Endothelial cell of umbilical vein (primary cell): ENCODE measurements at regions not wholly inside any gene's neighbourhood (a gene's known extent, or its start where the extent isn't known, plus 50 kb on each side); places are given as distances from the start of the nearest gene placed in this dataset.

Source experiments
- BruUV-seq: library from RNA; stranded (reverse); fragments of 400-500 nt; replicated peaks from 2 replicates; lab custom pipeline; 2021; lab: Mats Ljungman, UMichigan
- CTCF ChIA-PET: fragments of 300-600, 350-600 bp; sonication (Branson Sonifier 250); formaldehyde crosslinking; loops from one replicate; lab custom pipeline; 2021; ENCODE audit warnings: antibody characterized with exemption, inconsistent platforms; lab: Charles Lee
- POLR2A ChIA-PET: fragments of 300-600, 350-600 bp; sonication (Branson Sonifier 250); formaldehyde crosslinking; loops from one replicate; lab custom pipeline; 2021; ENCODE audit warnings: antibody characterized with exemption, inconsistent platforms; lab: Charles Lee
- DNase-seq: peaks from one replicate; pipeline ENCODE4 v3.0.0-alpha.2; 2011; ENCODE audit warnings: low read depth, low spot score
- FAIRE-seq: peaks from 2 replicates; lab custom pipeline; 2011; peaks lifted over from hg19 to GRCh38; lab: Jason Lieb, UNC
- H2AFZ ChIP-seq: 2 replicates; pipeline ENCODE4 v1.6.0; 2012; ENCODE audit warnings: low read depth, low read length, control low read depth, inconsistent platforms
- H3K27ac ChIP-seq: 2 replicates; pipeline ENCODE4 v1.5.1; 2011; ENCODE audit warnings: low read depth, mild to moderate bottlenecking, control low read depth, low read length, moderate library complexity; ENCODE audit not compliant: insufficient read depth
- H3K27me3 ChIP-seq, 2 experiments: 2 replicates each; pipeline versions ENCODE4 v1.6.0 to v1.6.1; 2011; ENCODE audit warnings: low read length in 2 of 2, mixed read lengths in 1 of 2; ENCODE audit not compliant: control insufficient read depth in 2 of 2, insufficient read depth in 2 of 2
- H3K36me3 ChIP-seq, 2 experiments: 2 replicates in 1 of 2; 3 replicates in 1 of 2; pipeline ENCODE4 v1.5.1; 2011; ENCODE audit warnings: low read length in 2 of 2, mild to moderate bottlenecking in 1 of 2, moderate library complexity in 1 of 2; ENCODE audit not compliant: control insufficient read depth in 2 of 2, insufficient read depth in 2 of 2; ENCODE audit errors: extremely low read depth in 1 of 2
- H3K4me1 ChIP-seq: 3 replicates; pipeline ENCODE4 v1.5.1; 2011; ENCODE audit warnings: mild to moderate bottlenecking, low read length; ENCODE audit not compliant: control insufficient read depth, insufficient read depth; ENCODE audit errors: extremely low read depth
- H3K4me2 ChIP-seq: 2 replicates; pipeline ENCODE4 v1.6.1; 2011; ENCODE audit warnings: low read length, control low read depth, mixed read lengths; ENCODE audit not compliant: insufficient read depth
- H3K4me3 ChIP-seq, 3 experiments: fragments of 200-600 bp in 1 of 3; sonication (generic), shearing (Covaris generic) in 1 of 3; replicated peaks in 1 of 3; 2 replicates each; pipeline ENCODE4 v1.5.1; 2011 to 2016; ENCODE audit warnings: control low read depth in 3 of 3, low read length in 3 of 3, mild to moderate bottlenecking in 2 of 3, inconsistent platforms in 1 of 3, low read depth in 1 of 3, moderate library complexity in 1 of 3; ENCODE audit not compliant: insufficient read depth in 1 of 3
- H3K79me2 ChIP-seq: 2 replicates; pipeline ENCODE4 v1.6.0; 2012; ENCODE audit warnings: low read length, inconsistent platforms; ENCODE audit not compliant: control insufficient read depth, insufficient read depth
- H3K9ac ChIP-seq: replicated peaks from 2 replicates; pipeline ENCODE3; 2011; ENCODE audit warnings: low read length, control low read depth; ENCODE audit not compliant: insufficient read depth; ENCODE audit errors: extremely low read depth
- H3K9me1 ChIP-seq: replicated peaks from 3 replicates; pipeline ENCODE4 v1.6.0; 2011; ENCODE audit warnings: mild to moderate bottlenecking, low read length; ENCODE audit not compliant: control insufficient read depth, insufficient read depth; ENCODE audit errors: extremely low read depth
- H3K9me3 ChIP-seq: replicated peaks from 2 replicates; pipeline ENCODE4 v1.5.1; 2012; ENCODE audit warnings: low read length, inconsistent platforms; ENCODE audit not compliant: control insufficient read depth, insufficient read depth
- H4K20me1 ChIP-seq: replicated peaks from 2 replicates; pipeline ENCODE3; 2011; ENCODE audit warnings: mild to moderate bottlenecking, low read length; ENCODE audit not compliant: control insufficient read depth, insufficient read depth; ENCODE audit errors: extremely low read depth
- CTCF ChIP-seq, 2 donors: IDR thresholded peaks; 1 replicate in 1 of 2; 2 replicates in 1 of 2; pipeline ENCODE4 v1.5.1; 2011; ENCODE audit warnings: low read length in 2 of 2, mild to moderate bottlenecking in 2 of 2, moderate library complexity in 2 of 2, control low read depth in 1 of 2, inconsistent platforms in 1 of 2, low read depth in 1 of 2; ENCODE audit not compliant: insufficient read depth in 1 of 2; ENCODE audit errors: extremely low read depth in 1 of 2
- EZH2 ChIP-seq: IDR thresholded peaks from 2 replicates; pipeline ENCODE4 v1.6.1; 2012; ENCODE audit warnings: borderline replicate concordance, low read depth, mild to moderate bottlenecking, moderate library complexity, low read length, inconsistent platforms; ENCODE audit not compliant: severe bottlenecking
- FOS ChIP-seq: IDR thresholded peaks from 2 replicates; pipeline ENCODE4 v1.6.1; 2011; ENCODE audit warnings: mild to moderate bottlenecking, low read length, moderate library complexity, borderline replicate concordance; ENCODE audit not compliant: insufficient read depth
- GATA2 ChIP-seq: IDR thresholded peaks from 2 replicates; pipeline ENCODE4 v1.7.0; 2011; ENCODE audit warnings: low read depth, mild to moderate bottlenecking, moderate library complexity, mixed read lengths, low read length; ENCODE audit not compliant: insufficient read length, insufficient read depth
- JUN ChIP-seq: IDR thresholded peaks from 2 replicates; pipeline ENCODE4 v1.6.1; 2011; ENCODE audit warnings: borderline replicate concordance, low read depth; ENCODE audit not compliant: insufficient read length, insufficient read depth
- MYC ChIP-seq: IDR thresholded peaks from one replicate; pipeline ENCODE4 v1.6.1; 2011; ENCODE audit warnings: mild to moderate bottlenecking, low read depth, low read length
- POLR2A ChIP-seq: IDR thresholded peaks from 2 replicates; pipeline ENCODE4 v1.6.1; 2012; ENCODE audit warnings: low read depth, mild to moderate bottlenecking, control low read depth, low read length
- POLR2AphosphoS5 ChIP-seq: IDR thresholded peaks from 2 replicates; pipeline ENCODE4 v1.6.1; 2012; ENCODE audit warnings: low read depth, mild to moderate bottlenecking, control low read depth, low read length, moderate library complexity; ENCODE audit not compliant: insufficient read depth
- dilution Hi-C: fragments of 300-500 bp; cut with MboI; formaldehyde crosslinking; loops from one replicate; pipeline ENCODE4 v1.15.0; 2019; ENCODE audit warnings: low sequenced_read_pairs; ENCODE audit not compliant: extremely low pct_ligation_motif_present
- intact Hi-C: fragments of 100-400 bp; cut with micrococcal nuclease; formaldehyde crosslinking; loops from one replicate; pipeline ENCODE4 v1.10.0; 2022
- TF ChIP-seq, protein P1 (sequence below): IDR thresholded peaks from 2 replicates; pipeline ENCODE4 v1.6.1; 2011; ENCODE audit not compliant: insufficient read depth, insufficient read length

- ChIA-PET CTCF (interaction anchor here (1.4 to 2.0 kb wide), 2 partner anchors 34 to 37 kb away, joined by 3 to 5 read pairs; no protein-coding TSS in a partner anchor), POLR2A (no interaction called here)
- Histone ChIP-seq H3K9ac (no peak overlapping the region), H3K4me2 (no peak overlapping the region), H3K9me1 (no peaks in the 10 kb centered on the region), H3K79me2 (no peaks in the 10 kb centered on the region), H2AFZ (no peak overlapping the region), H3K4me3 (no peak overlapping the region), H3K27me3 (peaks cover 0 to 3% of the 10 kb centered on the region in 2 experiments), H3K9me3 (no peaks in the 10 kb centered on the region), H4K20me1 (no peaks in the 10 kb centered on the region), H3K36me3 (no peaks in the 10 kb centered on the region), H3K4me1 (no peaks in the 10 kb centered on the region), H3K27ac (no peak overlapping the region)
- TF ChIP-seq FOS (no peak), POLR2AphosphoS5 (no peak), GATA2 (no peak), POLR2A (no peak), MYC (no peak), EZH2 (no peak), JUN (no peak), CTCF (IDR thresholded peaks at IDR 0.05; ENCODE audit: extremely low read depth in 1 of 2, insufficient read depth in 1 of 2, low read depth in 1 of 2, low read length in 2 of 2) (no peak)
- TF ChIP-seq, protein P1, sequence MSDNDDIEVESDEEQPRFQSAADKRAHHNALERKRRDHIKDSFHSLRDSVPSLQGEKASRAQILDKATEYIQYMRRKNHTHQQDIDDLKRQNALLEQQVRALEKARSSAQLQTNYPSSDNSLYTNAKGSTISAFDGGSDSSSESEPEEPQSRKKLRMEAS: no peak
- dilution Hi-C loops (no loop called here), intact Hi-C loops (no loop called here)
- no TSS peak for BruUV-seq
- DNase-seq (no peak), FAIRE-seq (no peak)
Observed at GRCh38 chr3:64305731-64306130, 80.5 kb upstream of the PRICKLE2 start.
